ENCODE measurements at regions not wholly inside any gene's neighbourhood (a gene's known extent, or its start where the extent isn't known, plus 50 kb on each side); places are given as distances from the start of the nearest gene placed in this dataset.

- Histone ChIP-seq H3K9me2 (ENCODE audit: insufficient read depth, low read length) (no peaks in the 10 kb centered on the region), H3K79me2 (replicated peaks; ENCODE audit: insufficient read depth, low read length) (no peaks in the 10 kb centered on the region), H4K20me1 (ENCODE audit: insufficient read depth) (no peaks in the 10 kb centered on the region), H3K9ac (ENCODE audit: low read length) (no peak overlapping the region), H3K27me3 (ENCODE audit: insufficient read depth, low read depth, low read length) (no peaks in the 10 kb centered on the region), H3K9me3 (ENCODE audit: low read length) (no peaks in the 10 kb centered on the region), H3K27ac (ENCODE audit: low read length) (no peak overlapping the region), H3K36me3 (ENCODE audit: insufficient read depth, low read length) (no peaks in the 10 kb centered on the region), H3K4me3 (ENCODE audit: low read length) (no peak overlapping the region), H3K4me2 (ENCODE audit: low read length) (no peak overlapping the region), H2AFZ (ENCODE audit: low read depth, low read length) (no peak overlapping the region), H3F3A (ENCODE audit: insufficient read depth, low read length, poor library complexity, severe bottlenecking) (no peaks in the 10 kb centered on the region)
- TF ChIP-seq CTCF (IDR thresholded peaks at IDR 0.05; ENCODE audit: poor library complexity, severe bottlenecking) (no peak), REST (IDR thresholded peaks at IDR 0.05; ENCODE audit: borderline replicate concordance) (no peak), EP300 (conservative IDR thresholded peaks at IDR 0.05; ENCODE audit: poor library complexity, severe bottlenecking) (no peak), SMC3 (conservative IDR thresholded peaks at IDR 0.05; ENCODE audit: poor library complexity) (no peak), RAD21 (conservative IDR thresholded peaks at IDR 0.05) (no peak), TAF1 (IDR thresholded peaks at IDR 0.05; ENCODE audit: low read depth) (no peak), EZH2 (IDR thresholded peaks at IDR 0.05; ENCODE audit: borderline replicate concordance, insufficient read depth, low read length, poor library complexity, severe bottlenecking) (no peak), MXI1 (conservative IDR thresholded peaks at IDR 0.05; ENCODE audit: poor library complexity, severe bottlenecking) (no peak), POLR2AphosphoS5 (IDR thresholded peaks at IDR 0.05) (no peak)
Measured at GRCh38 chr5:167915237-167915636, 376.2 kb upstream of the WWC1 start.

- H2AFZ ChIP-seq (ENCODE audit: low read depth, low read length): no peak overlapping the region
- TF ChIP-seq RAD21 (conservative IDR thresholded peaks at IDR 0.05) (no peak), REST (IDR thresholded peaks at IDR 0.05; ENCODE audit: borderline replicate concordance) (no peak), EP300 (conservative IDR thresholded peaks at IDR 0.05; ENCODE audit: poor library complexity, severe bottlenecking) (no peak)
- no peak overlapping the region for H3K4me3 ChIP-seq (ENCODE audit: low read length)
- H3K9me3 ChIP-seq (ENCODE audit: low read length): no peaks in the 10 kb centered on the region
- no peak overlapping the region for H3K4me2 ChIP-seq (ENCODE audit: low read length)
- no peaks in the 10 kb centered on the region for H3K9me2 ChIP-seq (ENCODE audit: insufficient read depth, low read length)
- no peak overlapping the region for H3K9ac ChIP-seq (ENCODE audit: low read length)
- H3K27me3 ChIP-seq (ENCODE audit: insufficient read depth, low read depth, low read length): no peaks in the 10 kb centered on the region
- H3F3A ChIP-seq (ENCODE audit: insufficient read depth, low read length, poor library complexity, severe bottlenecking): no peaks in the 10 kb centered on the region
- H3K36me3 ChIP-seq (ENCODE audit: insufficient read depth, low read length): no peaks in the 10 kb centered on the region
- no peaks in the 10 kb centered on the region for H3K79me2 ChIP-seq (replicated peaks; ENCODE audit: insufficient read depth, low read length)
- no peak overlapping the region for H3K27ac ChIP-seq (ENCODE audit: low read length)
- no peaks in the 10 kb centered on the region for H4K20me1 ChIP-seq (ENCODE audit: insufficient read depth)
Measured at GRCh38 chr5:167916261-167916691, 375.2 kb upstream of the WWC1 start.
